Aorta (tissue), 5 donors: ENCODE measurements at regions not wholly inside any gene's neighbourhood (a gene's known extent, or its start where the extent isn't known, plus 50 kb on each side); places are given as distances from the start of the nearest gene placed in this dataset.

Source experiments
- ATAC-seq: fragments of 200-7000 bp; cut with Tn5 transposase; one replicate; pipeline ENCODE4 v1.9.1; 2022; ENCODE audit warnings: moderate library complexity; ENCODE audit not compliant: low FRiP score
- DNase-seq, 2 donors: peaks; one replicate each; pipeline ENCODE4 v3.0.0-alpha.2; 2020
- H3K27ac ChIP-seq, 2 donors: one replicate each; pipeline ENCODE4 v1.5.1; 2013; ENCODE audit warnings: low read length in 2 of 2, mild to moderate bottlenecking in 2 of 2, moderate library complexity in 2 of 2, control low read depth in 1 of 2, inconsistent platforms in 1 of 2, low read depth in 1 of 2
- H3K27me3 ChIP-seq, 2 donors: one replicate each; pipeline ENCODE4 v1.6.1; 2013; ENCODE audit warnings: control low read depth in 1 of 2, low read length in 1 of 2, mild to moderate bottlenecking in 1 of 2, moderate library complexity in 1 of 2; ENCODE audit not compliant: insufficient read depth in 2 of 2, control insufficient read depth in 1 of 2
- H3K36me3 ChIP-seq, 2 donors: one replicate each; pipeline ENCODE4 v1.6.1; 2013; ENCODE audit warnings: control low read depth in 1 of 2, low read length in 1 of 2, mild to moderate bottlenecking in 1 of 2; ENCODE audit not compliant: insufficient read depth in 2 of 2, control insufficient read depth in 1 of 2
- H3K4me1 ChIP-seq, 2 donors: one replicate each; pipeline ENCODE4 v1.6.1; 2013; ENCODE audit warnings: low read length in 2 of 2, control low read depth in 1 of 2, mild to moderate bottlenecking in 1 of 2, moderate library complexity in 1 of 2; ENCODE audit not compliant: insufficient read depth in 2 of 2, control insufficient read depth in 1 of 2
- H3K4me3 ChIP-seq, 2 donors: one replicate each; pipeline ENCODE4 v1.5.1; 2013; ENCODE audit warnings: low read length in 2 of 2, control low read depth in 1 of 2, mild to moderate bottlenecking in 1 of 2
- H3K9me3 ChIP-seq: one replicate; pipeline ENCODE4 v1.6.1; 2013; ENCODE audit warnings: mild to moderate bottlenecking, low read length; ENCODE audit not compliant: control insufficient read depth
- WGBS, 2 donors: extraction: QIAGEN DNeasy Blood & Tissue Kit; methylation state at CpG; one replicate each; pipeline ENCODE4 v1.1.7; 2013; 5-methylcytosine and 5-hydroxymethylcytosine counted together
- intact Hi-C, 2 donors: fragments of 100-400 bp; cut with DNase I; formaldehyde crosslinking; loops; one replicate each; pipeline versions ENCODE4 v1.14.2 to v1.15.0; 2022
- donor health status: healthy with polysubstance abuse.
- donor health status: Bipolar disorder and iron deficiency.
- donor health status: DM: no; HTN: no; CAD: no.
- donor health status: DM: no; HTN: no; CAD: no.
- donor health status: DM: yes; HTN: yes; CAD: no.

GRCh38 chr1:115185336-115185735 lies 96.0 kb upstream of the TSPAN2 start:
- ATAC-seq (peak; percentile 19), DNase-seq (no peak)
- peak overlapping the region; percentile 66 to 80 for H3K27ac ChIP-seq
- H3K9me3 ChIP-seq = no peaks in the 10 kb centered on the region
- H3K4me3 ChIP-seq = no peak overlapping the region
- H3K36me3 ChIP-seq = no peaks in the 10 kb centered on the region
- no peaks in the 10 kb centered on the region for H3K4me1 ChIP-seq
- intact Hi-C loops = loop anchor here (2.0 to 5.0 kb wide), 3 partner anchors 48 to 152 kb away; partner anchors contain the start of gene NGF (in 2 of the 2)
- no peaks in the 10 kb centered on the region for H3K27me3 ChIP-seq
- WGBS, 2 donors = 9 to 11% methylated on average over 4 of the region's 4 CpGs

- WGBS, 2 donors = 31 to 33% methylated on average over 5 of the region's 5 CpGs
- DNase-seq = peak in 1 of 2 donors; percentile 58
- intact Hi-C loops = loop anchor here (2.0 to 5.0 kb wide), 5 partner anchors 48 to 242 kb away; partner anchors contain the start of gene NGF (in 2 of the 2)
- peak; percentile 78 for ATAC-seq
- Histone ChIP-seq H3K27me3 (no peaks in the 10 kb centered on the region), H3K4me3 (no peak overlapping the region), H3K36me3 (no peaks in the 10 kb centered on the region), H3K4me1 (no peaks in the 10 kb centered on the region), H3K9me3 (no peaks in the 10 kb centered on the region), H3K27ac (peak overlapping the region; percentile 66 to 80)
Measured at GRCh38 chr1:115184951-115185331, 95.6 kb upstream of the TSPAN2 start.

GRCh38 chr1:115184260-115184950 lies 95.1 kb upstream of the TSPAN2 start:
- peak overlapping the region; percentile 66 to 80 for H3K27ac ChIP-seq

GRCh38 chr1:115183721-115184259 lies 94.5 kb upstream of the TSPAN2 start:
- intact Hi-C loops = loop anchor here in 1 of 2 donors (2.0 to 5.0 kb wide), 3 partner anchors 49 to 244 kb away; no protein-coding TSS in a partner anchor
- DNase-seq = peak in 1 of 2 donors; percentile 67
- 26 to 33% methylated on average over 8 of the region's 8 CpGs for WGBS, 2 donors

More at GRCh38 chr1:115184260-115184950, 95.1 kb upstream of the TSPAN2 start:
- Histone ChIP-seq H3K4me1 (no peaks in the 10 kb centered on the region), H3K4me3 (no peak overlapping the region), H3K36me3 (no peaks in the 10 kb centered on the region), H3K9me3 (no peaks in the 10 kb centered on the region), H3K27me3 (no peaks in the 10 kb centered on the region)
- intact Hi-C loops = loop anchor here in 1 of 2 donors (2.0 to 5.0 kb wide), 3 partner anchors 50 to 243 kb away; no protein-coding TSS in a partner anchor
- 14% methylated on average over 5 of the region's 5 CpGs for WGBS, 2 donors
- DNase-seq = no peak
- peak; percentile 73 for ATAC-seq

GRCh38 chr1:115183158-115183557 lies 93.9 kb upstream of the TSPAN2 start:
- Histone ChIP-seq H3K27ac (peak overlapping the region; percentile 19 to 80), H3K9me3 (no peaks in the 10 kb centered on the region), H3K27me3 (no peaks in the 10 kb centered on the region), H3K4me3 (no peak overlapping the region), H3K36me3 (no peaks in the 10 kb centered on the region), H3K4me1 (no peaks in the 10 kb centered on the region)
- intact Hi-C loops = loop anchor here in 1 of 2 donors (5.0 kb wide), 2 partner anchors 144 to 244 kb away; no protein-coding TSS in a partner anchor
- DNase-seq = no peak
- no peak for ATAC-seq
- WGBS, 2 donors = 90 to 93% methylated on average over 6 of the region's 6 CpGs

More at GRCh38 chr1:115183721-115184259, 94.5 kb upstream of the TSPAN2 start:
- Histone ChIP-seq H3K27me3 (no peaks in the 10 kb centered on the region), H3K27ac (peak overlapping the region; percentile 66 to 80), H3K9me3 (no peaks in the 10 kb centered on the region), H3K36me3 (no peaks in the 10 kb centered on the region), H3K4me3 (no peak overlapping the region), H3K4me1 (no peaks in the 10 kb centered on the region)
- ATAC-seq = peak; percentile 40

GRCh38 chr1:115182012-115182715 lies 92.9 kb upstream of the TSPAN2 start:
- ATAC-seq (no peak), DNase-seq (no peak)
- WGBS, 2 donors = 85 to 94% methylated on average over 7 of the region's 7 CpGs
- intact Hi-C loops = loop anchor here in 1 of 2 donors (5.0 kb wide), 2 partner anchors 145 to 245 kb away; no protein-coding TSS in a partner anchor
- Histone ChIP-seq H3K27ac (no peak overlapping the region), H3K27me3 (no peaks in the 10 kb centered on the region), H3K36me3 (no peaks in the 10 kb centered on the region), H3K4me3 (no peak overlapping the region), H3K4me1 (no peaks in the 10 kb centered on the region), H3K9me3 (no peaks in the 10 kb centered on the region)

- H3K4me3 ChIP-seq = no peak overlapping the region
- no peaks in the 10 kb centered on the region for H3K36me3 ChIP-seq
- H3K27me3 ChIP-seq = no peaks in the 10 kb centered on the region
- intact Hi-C loops = loop anchor here in 1 of 2 donors (5.0 kb wide), 2 partner anchors 146 to 246 kb away; no protein-coding TSS in a partner anchor
- H3K27ac ChIP-seq = no peak overlapping the region
- H3K4me1 ChIP-seq = no peaks in the 10 kb centered on the region
- DNase-seq = no peak
- 87% methylated on average over 4 of the region's 4 CpGs for WGBS, 2 donors
- no peak for ATAC-seq
- H3K9me3 ChIP-seq = no peaks in the 10 kb centered on the region
Measured at GRCh38 chr1:115181231-115181630, 91.9 kb upstream of the TSPAN2 start.

GRCh38 chr1:115179397-115180079 lies 90.2 kb upstream of the TSPAN2 start:
- intact Hi-C loops = loop anchor here in 1 of 2 donors (5.0 kb wide), 2 partner anchors 148 to 248 kb away; no protein-coding TSS in a partner anchor
- 74 to 78% methylated on average over 12 of the region's 12 CpGs for WGBS, 2 donors
- DNase-seq (peak in 1 of 2 donors; percentile 60), ATAC-seq (peak; percentile 32)
- H3K27me3 ChIP-seq = no peaks in the 10 kb centered on the region
- no peak overlapping the region for H3K27ac ChIP-seq
- no peak overlapping the region for H3K4me3 ChIP-seq
- peaks cover 2% of the 10 kb centered on the region for H3K9me3 ChIP-seq
- H3K4me1 ChIP-seq = no peaks in the 10 kb centered on the region
- H3K36me3 ChIP-seq = no peaks in the 10 kb centered on the region
